IMR-90 (cell line): ENCODE measurements at regions not wholly inside any gene's neighbourhood (a gene's known extent, or its start where the extent isn't known, plus 50 kb on each side); places are given as distances from the start of the nearest gene placed in this dataset.

Source experiments
- ATAC-seq: fragments of 200-7000 bp; cut with Tn5 transposase; 2 replicates; pipeline ENCODE4 v1.9.1; 2020; ENCODE audit warnings: low read depth, mild to moderate bottlenecking, moderate library complexity
- BruUV-seq: library from RNA; stranded (reverse); fragments of 400-500 nt; replicated peaks from 2 replicates; lab custom pipeline; 2021; lab: Mats Ljungman, UMichigan
- CTCF ChIA-PET: fragments of 300-600 bp; formaldehyde crosslinking; extraction: SDS; loops from one replicate; lab custom pipeline; 2021; ENCODE audit warnings: antibody characterized with exemption; lab: Yijun Ruan, JAX
- POLR2A ChIA-PET: fragments of 300-600 bp; sonication (Branson Sonifier 250); formaldehyde crosslinking; loops from one replicate; lab custom pipeline; 2022; ENCODE audit warnings: antibody characterized with exemption; ENCODE audit not compliant: unreplicated experiment; lab: Charles Lee
- DNase-seq: peaks from one replicate; pipeline ENCODE4 v3.0.0; 2013
- H2AFZ ChIP-seq: replicated peaks from 2 replicates; pipeline ENCODE3; 2013; ENCODE audit warnings: low read length, mild to moderate bottlenecking; ENCODE audit not compliant: poor library complexity
- H2AK5ac ChIP-seq: 2 replicates; pipeline ENCODE4 v1.6.1; 2013; ENCODE audit warnings: low read depth, low read length, inconsistent platforms
- H2AK9ac ChIP-seq: replicated peaks from 2 replicates; pipeline ENCODE3; 2013; ENCODE audit warnings: mild to moderate bottlenecking, low read depth, low read length, moderate library complexity; ENCODE audit not compliant: poor library complexity
- H2BK120ac ChIP-seq: 2 replicates; pipeline ENCODE4 v1.6.1; 2013; ENCODE audit warnings: low read depth, low read length, inconsistent platforms
- H2BK15ac ChIP-seq: 3 replicates; pipeline ENCODE4 v1.6.1; 2013; ENCODE audit warnings: low read depth, low read length, inconsistent platforms
- H2BK20ac ChIP-seq: 2 replicates; pipeline ENCODE4 v1.6.1; 2013; ENCODE audit warnings: low read depth, mild to moderate bottlenecking, inconsistent platforms, low read length, moderate library complexity
- H2BK5ac ChIP-seq: 2 replicates; pipeline ENCODE4 v1.6.1; 2013; ENCODE audit warnings: mild to moderate bottlenecking, low read depth, low read length, inconsistent platforms; ENCODE audit not compliant: poor library complexity, severe bottlenecking
- H3K14ac ChIP-seq: replicated peaks from 2 replicates; pipeline ENCODE4 v1.6.1; 2013; ENCODE audit warnings: low read depth, low read length, inconsistent platforms
- H3K18ac ChIP-seq: 2 replicates; pipeline ENCODE4 v1.6.1; 2013; ENCODE audit warnings: low read depth, low read length, control low read depth
- H3K23ac ChIP-seq: 2 replicates; pipeline ENCODE4 v1.6.1; 2013; ENCODE audit warnings: low read depth, low read length, inconsistent platforms
- H3K27ac ChIP-seq: 2 replicates; pipeline ENCODE4 v1.5.1; 2013; ENCODE audit warnings: mild to moderate bottlenecking, control low read depth, low read length; ENCODE audit not compliant: insufficient read depth
- H3K27me3 ChIP-seq: 2 replicates; pipeline ENCODE4 v1.6.1; 2013; ENCODE audit warnings: low read length; ENCODE audit not compliant: control insufficient read depth, insufficient read depth
- H3K36me3 ChIP-seq: 2 replicates; pipeline ENCODE4 v1.6.1; 2013; ENCODE audit warnings: low read length, mixed read lengths; ENCODE audit not compliant: control insufficient read depth, insufficient read depth
- H3K4ac ChIP-seq: 2 replicates; pipeline ENCODE4 v1.6.1; 2013; ENCODE audit warnings: low read depth, low read length, inconsistent platforms
- H3K4me1 ChIP-seq: 2 replicates; pipeline ENCODE4 v1.6.1; 2013; ENCODE audit warnings: low read length, mixed read lengths; ENCODE audit not compliant: control insufficient read depth, insufficient read depth
- H3K4me2 ChIP-seq: 2 replicates; pipeline ENCODE4 v1.6.1; 2013; ENCODE audit warnings: low read depth, mild to moderate bottlenecking, control low read depth, low read length, moderate library complexity
- H3K4me3 ChIP-seq: 2 replicates; pipeline ENCODE4 v1.5.1; 2013; ENCODE audit warnings: low read depth, mild to moderate bottlenecking, control low read depth, low read length, moderate library complexity; ENCODE audit not compliant: insufficient read depth
- H3K56ac ChIP-seq: 2 replicates; pipeline ENCODE4 v1.6.1; 2013; ENCODE audit warnings: low read length, inconsistent platforms; ENCODE audit not compliant: insufficient read depth; ENCODE audit errors: extremely low read depth
- H3K79me1 ChIP-seq, 2 experiments: 2 replicates each; pipeline ENCODE4 v1.6.1; 2013; ENCODE audit warnings: low read length in 2 of 2, inconsistent platforms in 1 of 2, low read depth in 1 of 2
- H3K9ac ChIP-seq: 2 replicates; pipeline ENCODE4 v1.6.1; 2013; ENCODE audit warnings: low read depth, low read length, control low read depth
- H3K9me1 ChIP-seq: 2 replicates; pipeline ENCODE4 v1.6.1; 2013; ENCODE audit warnings: low read length, inconsistent platforms; ENCODE audit not compliant: insufficient read depth
- H3K9me3 ChIP-seq: 2 replicates; pipeline ENCODE4 v1.6.1; 2013; ENCODE audit warnings: low read length; ENCODE audit not compliant: control insufficient read depth, insufficient read depth
- H4K20me1 ChIP-seq: 2 replicates; pipeline ENCODE4 v1.6.1; 2013; ENCODE audit warnings: low read length, inconsistent platforms; ENCODE audit not compliant: insufficient read depth
- H4K5ac ChIP-seq: 2 replicates; pipeline ENCODE4 v1.6.1; 2013; ENCODE audit warnings: mild to moderate bottlenecking, low read depth, low read length, control low read depth
- H4K8ac ChIP-seq, 2 experiments: 2 replicates each; pipeline ENCODE4 v1.6.1; 2013; ENCODE audit warnings: low read depth in 2 of 2, low read length in 2 of 2, control low read depth in 1 of 2, inconsistent platforms in 1 of 2
- H4K91ac ChIP-seq: 2 replicates; pipeline ENCODE4 v1.6.1; 2013; ENCODE audit warnings: low read depth, low read length, inconsistent platforms; ENCODE audit not compliant: insufficient read depth
- BHLHE40 ChIP-seq: fragments of 150-350 bp; IDR thresholded peaks from 2 replicates; pipeline ENCODE4 v1.6.1; 2016; ENCODE audit warnings: mild to moderate bottlenecking, low read depth, low read length
- CEBPB ChIP-seq: IDR thresholded peaks from 2 replicates; pipeline ENCODE4 v1.6.1; 2012; ENCODE audit warnings: low read depth, low read length, improper control_type of control experiment
- CTCF ChIP-seq: conservative IDR thresholded peaks from 2 replicates; pipeline ENCODE4 v1.5.1; 2012; ENCODE audit warnings: mild to moderate bottlenecking, low read depth, low read length, improper control_type of control experiment
- ELK1 ChIP-seq: fragments of 150-350 bp; IDR thresholded peaks from 2 replicates; pipeline ENCODE4 v1.6.1; 2016; ENCODE audit warnings: low read depth, mild to moderate bottlenecking, low read length, moderate library complexity, borderline replicate concordance
- FOS ChIP-seq: fragments of 150-350 bp; IDR thresholded peaks from 2 replicates; pipeline ENCODE4 v1.6.1; 2016; ENCODE audit warnings: low read depth, low read length
- MAFK ChIP-seq: IDR thresholded peaks from 2 replicates; pipeline ENCODE4 v1.6.1; 2012; ENCODE audit warnings: low read depth, low read length, improper control_type of control experiment
- MAZ ChIP-seq: IDR thresholded peaks from 2 replicates; pipeline ENCODE4 v1.6.1; 2012; ENCODE audit warnings: low read depth, mild to moderate bottlenecking, low read length, improper control_type of control experiment, moderate library complexity, borderline replicate concordance
- MXI1 ChIP-seq: IDR thresholded peaks from 2 replicates; pipeline ENCODE4 v1.6.1; 2012; ENCODE audit warnings: low read depth, mild to moderate bottlenecking, low read length, moderate library complexity, borderline replicate concordance
- NFE2L2 ChIP-seq: fragments of 150-350 bp; IDR thresholded peaks from 2 replicates; pipeline ENCODE4 v1.6.1; 2016; ENCODE audit warnings: low read depth, mild to moderate bottlenecking, low read length
- POLR2A ChIP-seq: IDR thresholded peaks from 2 replicates; pipeline ENCODE4 v1.6.1; 2012; ENCODE audit warnings: mild to moderate bottlenecking, low read depth, low read length
- RAD21 ChIP-seq: IDR thresholded peaks from 2 replicates; pipeline ENCODE4 v1.6.1; 2012; ENCODE audit warnings: low read length, improper control_type of control experiment
- RFX5 ChIP-seq: IDR thresholded peaks from 2 replicates; pipeline ENCODE4 v1.8.0; 2012; ENCODE audit warnings: low read depth, mild to moderate bottlenecking, low read length, moderate library complexity
- SMC3 ChIP-seq: fragments of 150-350 bp; IDR thresholded peaks from 2 replicates; pipeline ENCODE4 v1.6.1; 2016; ENCODE audit warnings: low read depth, mild to moderate bottlenecking, antibody characterized with exemption, low read length, moderate library complexity
- WGBS, 2 experiments: methylation state at CpG; one replicate each; pipeline versions ENCODE4 v1.1.5 to v1.1.7; 2013; ENCODE audit warnings: missing lambda C conversion rate in 2 of 2; ENCODE audit not compliant: insufficient read length in 1 of 2; ENCODE audit errors: extremely low coverage in 2 of 2; 5-methylcytosine and 5-hydroxymethylcytosine counted together
- dilution Hi-C: fragments of 300-500 bp; cut with HindIII; formaldehyde crosslinking; loops from one replicate; pipeline ENCODE4 v1.14.3; 2018; ENCODE audit warnings: low sequenced_read_pairs; ENCODE audit not compliant: unreplicated experiment
- in situ Hi-C: fragments of 300-500 bp; cut with MboI; formaldehyde crosslinking; loops from 3 replicates; pipeline ENCODE4 v1.14.3; 2019; ENCODE audit warnings: low sequenced_read_pairs, inconsistent platforms, mixed read lengths
- intact Hi-C: fragments of 100-400 bp; cut with micrococcal nuclease; formaldehyde crosslinking; loops from 2 replicates; pipeline ENCODE4 v1.10.0; 2022

DNA sequence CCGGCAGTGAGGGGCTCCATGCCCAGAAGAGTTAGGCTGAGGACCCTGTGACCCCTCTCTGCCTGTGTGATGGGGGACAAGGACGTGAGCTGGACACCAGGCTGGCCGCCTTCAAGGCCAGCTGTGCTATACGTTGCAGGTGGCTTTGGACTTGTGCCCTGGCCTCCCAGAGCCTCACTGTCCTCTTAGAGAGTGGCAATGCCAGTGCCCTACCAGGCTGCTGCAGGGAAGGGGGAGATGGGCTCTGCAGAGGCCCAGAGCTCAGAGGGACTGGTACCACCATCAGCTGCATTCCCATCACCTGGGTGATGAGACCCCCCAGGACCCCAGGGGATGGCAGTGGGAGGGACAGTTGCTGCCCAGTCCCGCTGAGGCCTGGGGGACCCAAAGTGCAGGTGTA, 90.4 kb upstream of the SHISAL1 start:
- H3K9me1 ChIP-seq = no peaks in the 10 kb centered on the region
- no peak for TF ChIP-seq MAFK
- TF ChIP-seq FOS = no peak
- TF ChIP-seq CEBPB = no peak
- no peak for TF ChIP-seq ELK1
- TF ChIP-seq RAD21 = no peak
- no peak for TF ChIP-seq RFX5
- no peak for TF ChIP-seq MAZ
- no peak for TF ChIP-seq POLR2A
- TF ChIP-seq BHLHE40 = no peak
- TF ChIP-seq MXI1 = no peak
- TF ChIP-seq NFE2L2 = no peak
- no peak for TF ChIP-seq CTCF
- TF ChIP-seq SMC3 = no peak
- ATAC-seq = no peak
- H3K14ac ChIP-seq = no peak overlapping the region
- H2BK120ac ChIP-seq = no peak overlapping the region
- in situ Hi-C loops = no loop called here
- no peaks in the 10 kb centered on the region for H3K79me1 ChIP-seq
- no peak overlapping the region for H3K56ac ChIP-seq
- dilution Hi-C loops = no loop called here
- no peak overlapping the region for H3K4me3 ChIP-seq
- H3K18ac ChIP-seq = no peak overlapping the region
- no peaks in the 10 kb centered on the region for H3K9me3 ChIP-seq
- no TSS peak for BruUV-seq
- WGBS, 2 experiments = 50% methylated on average over 1 of the region's 5 CpGs; no CpG with 5 or more reads in 1 of the 2 experiments
- H2AK9ac ChIP-seq = no peak overlapping the region
- H2AK5ac ChIP-seq = no peak overlapping the region
- H4K20me1 ChIP-seq = no peaks in the 10 kb centered on the region
- H3K27ac ChIP-seq = no peak overlapping the region
- POLR2A ChIA-PET = no interaction called here
- H4K91ac ChIP-seq = no peak overlapping the region
- H3K9ac ChIP-seq = no peak overlapping the region
- H2BK20ac ChIP-seq = no peak overlapping the region
- H2AFZ ChIP-seq = no peak overlapping the region
- no peak for DNase-seq
- intact Hi-C loops = no loop called here
- H4K8ac ChIP-seq = no peak overlapping the region
- no peak overlapping the region for H3K4me2 ChIP-seq
- no peaks in the 10 kb centered on the region for H3K4me1 ChIP-seq
- H2BK15ac ChIP-seq = no peak overlapping the region
- H4K5ac ChIP-seq = no peak overlapping the region
- peaks cover 14% of the 10 kb centered on the region; the same call in 1 of the 2 replicates for H3K27me3 ChIP-seq
- H3K4ac ChIP-seq = no peak overlapping the region
- H3K23ac ChIP-seq = no peak overlapping the region
- H2BK5ac ChIP-seq = no peak overlapping the region
- no peaks in the 10 kb centered on the region for H3K36me3 ChIP-seq
- CTCF ChIA-PET = no interaction called here
